ENCODE measurements at regions not wholly inside any gene's neighbourhood (a gene's known extent, or its start where the extent isn't known, plus 50 kb on each side); places are given as distances from the start of the nearest gene placed in this dataset.

DNA sequence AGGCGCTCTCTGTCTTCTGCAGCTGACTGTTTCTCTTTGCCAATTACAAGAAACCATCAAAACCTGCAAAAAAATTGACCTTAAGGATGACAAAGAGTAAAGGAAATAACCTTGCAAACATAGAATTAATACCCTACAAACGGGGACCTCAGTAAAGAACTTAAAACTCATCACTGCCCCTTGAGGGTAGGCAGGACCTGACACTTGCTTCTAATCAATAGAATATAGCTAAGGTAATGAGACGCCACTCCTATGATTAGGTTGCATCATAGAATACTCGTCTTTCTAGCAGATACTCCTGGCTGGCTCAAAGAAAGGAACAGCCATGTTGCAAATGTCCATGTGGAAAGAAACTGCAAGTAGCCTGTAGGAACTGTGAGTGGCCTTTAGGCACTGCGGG is 140.0 kb downstream of the XPNPEP1 start:
- TF ChIP-seq, protein P1, sequence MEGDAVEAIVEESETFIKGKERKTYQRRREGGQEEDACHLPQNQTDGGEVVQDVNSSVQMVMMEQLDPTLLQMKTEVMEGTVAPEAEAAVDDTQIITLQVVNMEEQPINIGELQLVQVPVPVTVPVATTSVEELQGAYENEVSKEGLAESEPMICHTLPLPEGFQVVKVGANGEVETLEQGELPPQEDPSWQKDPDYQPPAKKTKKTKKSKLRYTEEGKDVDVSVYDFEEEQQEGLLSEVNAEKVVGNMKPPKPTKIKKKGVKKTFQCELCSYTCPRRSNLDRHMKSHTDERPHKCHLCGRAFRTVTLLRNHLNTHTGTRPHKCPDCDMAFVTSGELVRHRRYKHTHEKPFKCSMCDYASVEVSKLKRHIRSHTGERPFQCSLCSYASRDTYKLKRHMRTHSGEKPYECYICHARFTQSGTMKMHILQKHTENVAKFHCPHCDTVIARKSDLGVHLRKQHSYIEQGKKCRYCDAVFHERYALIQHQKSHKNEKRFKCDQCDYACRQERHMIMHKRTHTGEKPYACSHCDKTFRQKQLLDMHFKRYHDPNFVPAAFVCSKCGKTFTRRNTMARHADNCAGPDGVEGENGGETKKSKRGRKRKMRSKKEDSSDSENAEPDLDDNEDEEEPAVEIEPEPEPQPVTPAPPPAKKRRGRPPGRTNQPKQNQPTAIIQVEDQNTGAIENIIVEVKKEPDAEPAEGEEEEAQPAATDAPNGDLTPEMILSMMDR (IDR thresholded peaks at IDR 0.05): no peak
- TF ChIP-seq, protein P2, sequence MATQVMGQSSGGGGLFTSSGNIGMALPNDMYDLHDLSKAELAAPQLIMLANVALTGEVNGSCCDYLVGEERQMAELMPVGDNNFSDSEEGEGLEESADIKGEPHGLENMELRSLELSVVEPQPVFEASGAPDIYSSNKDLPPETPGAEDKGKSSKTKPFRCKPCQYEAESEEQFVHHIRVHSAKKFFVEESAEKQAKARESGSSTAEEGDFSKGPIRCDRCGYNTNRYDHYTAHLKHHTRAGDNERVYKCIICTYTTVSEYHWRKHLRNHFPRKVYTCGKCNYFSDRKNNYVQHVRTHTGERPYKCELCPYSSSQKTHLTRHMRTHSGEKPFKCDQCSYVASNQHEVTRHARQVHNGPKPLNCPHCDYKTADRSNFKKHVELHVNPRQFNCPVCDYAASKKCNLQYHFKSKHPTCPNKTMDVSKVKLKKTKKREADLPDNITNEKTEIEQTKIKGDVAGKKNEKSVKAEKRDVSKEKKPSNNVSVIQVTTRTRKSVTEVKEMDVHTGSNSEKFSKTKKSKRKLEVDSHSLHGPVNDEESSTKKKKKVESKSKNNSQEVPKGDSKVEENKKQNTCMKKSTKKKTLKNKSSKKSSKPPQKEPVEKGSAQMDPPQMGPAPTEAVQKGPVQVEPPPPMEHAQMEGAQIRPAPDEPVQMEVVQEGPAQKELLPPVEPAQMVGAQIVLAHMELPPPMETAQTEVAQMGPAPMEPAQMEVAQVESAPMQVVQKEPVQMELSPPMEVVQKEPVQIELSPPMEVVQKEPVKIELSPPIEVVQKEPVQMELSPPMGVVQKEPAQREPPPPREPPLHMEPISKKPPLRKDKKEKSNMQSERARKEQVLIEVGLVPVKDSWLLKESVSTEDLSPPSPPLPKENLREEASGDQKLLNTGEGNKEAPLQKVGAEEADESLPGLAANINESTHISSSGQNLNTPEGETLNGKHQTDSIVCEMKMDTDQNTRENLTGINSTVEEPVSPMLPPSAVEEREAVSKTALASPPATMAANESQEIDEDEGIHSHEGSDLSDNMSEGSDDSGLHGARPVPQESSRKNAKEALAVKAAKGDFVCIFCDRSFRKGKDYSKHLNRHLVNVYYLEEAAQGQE (IDR thresholded peaks at IDR 0.05; ENCODE audit: insufficient read depth in 1 of 2, low read depth in 2 of 2, low read length in 1 of 2): no peak
- no peak for TF ChIP-seq POLR2AphosphoS5 (IDR thresholded peaks at IDR 0.05; ENCODE audit: low read depth, low read length)
- TF ChIP-seq TCF7L2 (IDR thresholded peaks at IDR 0.05; ENCODE audit: low read depth, low read length): no peak

All from Panc1 (cell line).